SJSA1 (cell line): ENCODE measurements at regions not wholly inside any gene's neighbourhood (a gene's known extent, or its start where the extent isn't known, plus 50 kb on each side); places are given as distances from the start of the nearest gene placed in this dataset.

Source experiments
- DNase-seq, 2 experiments: peaks; one replicate each; pipeline ENCODE4 v3.0.0-alpha.2; 2015 to 2020; ENCODE audit warnings: low spot score in 2 of 2, low read depth in 1 of 2
- H3K27ac ChIP-seq: fragments of 250-450 bp; sonication (Bioruptor Pico); 2 replicates; pipeline ENCODE4 v1.5.1; 2020; ENCODE audit warnings: mild to moderate bottlenecking, moderate library complexity
- H3K27me3 ChIP-seq: fragments of 250-450 bp; sonication (Bioruptor Pico); replicated peaks from 2 replicates; pipeline ENCODE4 v1.5.1; 2020; ENCODE audit warnings: mild to moderate bottlenecking, moderate library complexity
- H3K36me3 ChIP-seq: fragments of 250-450 bp; sonication (Bioruptor Pico); 2 replicates; pipeline ENCODE4 v1.5.1; 2020; ENCODE audit warnings: mild to moderate bottlenecking
- H3K4me1 ChIP-seq: fragments of 250-450 bp; sonication (Bioruptor Pico); replicated peaks from 2 replicates; pipeline ENCODE4 v1.6.1; 2021; ENCODE audit warnings: mild to moderate bottlenecking
- H3K4me3 ChIP-seq: fragments of 250-450 bp; sonication (Bioruptor Pico); 2 replicates; pipeline ENCODE4 v1.5.1; 2020; ENCODE audit warnings: mild to moderate bottlenecking
- H3K9me3 ChIP-seq: fragments of 250-450 bp; sonication (Bioruptor Pico); replicated peaks from 2 replicates; pipeline ENCODE4 v1.5.1; 2020; ENCODE audit warnings: mild to moderate bottlenecking

DNA sequence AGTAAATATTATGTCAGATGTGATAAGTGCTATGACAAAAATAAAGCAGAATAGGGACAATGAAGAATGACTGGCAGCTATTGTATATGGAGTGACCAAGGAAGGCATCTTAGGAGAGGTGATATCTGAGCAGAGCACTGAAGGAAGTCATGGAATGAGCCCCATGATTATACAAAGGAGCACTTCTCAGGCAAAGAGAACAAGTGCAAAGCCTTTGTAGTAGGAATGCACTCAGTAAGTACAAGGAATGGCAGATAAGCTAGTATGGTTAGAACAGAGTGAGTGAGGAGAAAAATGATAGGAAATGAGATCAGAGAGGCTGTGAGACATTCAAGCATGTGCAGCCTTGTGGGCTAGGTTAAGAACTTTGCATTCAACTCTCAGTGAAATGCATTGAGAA is 214.8 kb downstream of the LURAP1L start:
- no peak overlapping the region for H3K27ac ChIP-seq

DNA sequence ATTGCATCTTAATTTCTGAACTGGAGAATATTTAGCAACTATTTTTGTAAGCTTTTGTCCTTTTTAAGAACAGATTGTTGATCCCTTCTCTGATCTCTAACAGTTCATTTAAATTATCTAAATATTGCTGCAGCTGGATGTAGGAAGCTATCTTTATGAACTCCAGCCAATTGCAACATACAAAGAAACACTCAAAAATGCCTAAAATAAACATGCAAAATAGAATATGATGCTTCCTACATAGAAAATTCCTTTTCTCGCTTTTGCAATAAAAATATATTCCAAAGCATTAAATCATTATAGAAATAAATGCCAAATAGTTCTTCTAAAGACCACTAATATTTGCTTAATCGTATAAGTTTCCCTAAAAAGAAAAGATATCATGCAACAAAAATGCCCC is 218.6 kb downstream of the LURAP1L start:
- Histone ChIP-seq H3K4me3 (no peak overlapping the region), H3K27ac (no peak overlapping the region), H3K27me3 (no peaks in the 10 kb centered on the region), H3K36me3 (no peaks in the 10 kb centered on the region), H3K4me1 (no peaks in the 10 kb centered on the region), H3K9me3 (no peaks in the 10 kb centered on the region)
- no peak for DNase-seq

More for the DNA sequence above, 214.8 kb downstream of the LURAP1L start:
- H3K27me3 ChIP-seq, result no peaks in the 10 kb centered on the region
- no peaks in the 10 kb centered on the region for H3K36me3 ChIP-seq
- DNase-seq, result no peak
- H3K4me1 ChIP-seq, result no peaks in the 10 kb centered on the region
- H3K4me3 ChIP-seq, result no peak overlapping the region
- no peaks in the 10 kb centered on the region for H3K9me3 ChIP-seq

DNA sequence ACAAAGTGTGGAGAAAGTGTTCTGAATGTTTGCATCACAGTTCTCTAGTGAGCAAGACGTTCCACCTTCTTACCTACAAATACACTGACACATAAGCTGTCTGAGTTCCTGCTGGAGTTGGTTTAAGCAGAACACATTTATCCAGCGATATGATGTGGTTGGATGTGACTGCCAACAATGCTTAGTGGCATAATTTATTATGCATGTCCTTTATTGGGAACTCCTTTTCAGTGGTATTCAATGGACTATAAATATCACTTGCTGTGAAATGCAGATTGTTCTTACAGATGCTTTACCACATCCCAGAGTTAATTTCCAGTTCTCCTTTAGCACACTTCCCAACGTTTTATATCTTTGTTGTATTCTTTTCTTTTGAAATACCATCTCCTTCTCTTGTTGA is 222.2 kb downstream of the LURAP1L start:
- H3K4me3 ChIP-seq, result no peak overlapping the region
- no peak for DNase-seq
- H3K36me3 ChIP-seq, result no peaks in the 10 kb centered on the region
- H3K27ac ChIP-seq, result no peak overlapping the region
- no peaks in the 10 kb centered on the region for H3K27me3 ChIP-seq
- no peaks in the 10 kb centered on the region for H3K9me3 ChIP-seq
- no peaks in the 10 kb centered on the region for H3K4me1 ChIP-seq

DNA sequence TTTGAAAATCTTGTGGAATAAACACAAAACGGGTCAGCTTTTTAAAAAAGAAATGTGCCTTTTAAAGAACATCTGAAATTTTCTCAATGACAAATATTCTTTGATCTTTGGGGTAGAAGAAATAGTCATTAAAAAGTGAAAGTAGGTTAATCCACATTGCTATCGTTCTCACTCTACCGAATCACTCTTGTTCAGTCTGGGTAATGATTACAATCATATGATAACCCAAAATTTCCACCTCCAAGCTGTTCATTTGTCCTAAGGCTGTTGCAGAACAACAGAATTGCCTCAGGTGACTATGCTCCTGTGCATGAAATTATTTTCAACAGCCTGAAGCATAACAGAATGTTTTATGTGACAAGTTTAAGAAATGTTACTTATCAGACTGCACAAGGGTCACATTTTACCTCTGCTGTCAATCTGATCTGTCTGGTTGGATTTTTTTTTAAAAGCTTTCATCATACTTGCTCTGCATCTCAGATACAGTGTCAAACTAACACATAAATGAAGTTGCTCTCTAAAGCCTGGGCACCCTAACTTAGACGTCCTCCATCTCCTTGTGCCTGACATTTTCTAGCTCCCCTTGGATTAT is 227.3 kb downstream of the LURAP1L start:
- DNase-seq, result no peak
- Histone ChIP-seq H3K4me3 (no peak overlapping the region), H3K36me3 (no peaks in the 10 kb centered on the region), H3K4me1 (no peaks in the 10 kb centered on the region), H3K27me3 (no peaks in the 10 kb centered on the region), H3K9me3 (no peaks in the 10 kb centered on the region), H3K27ac (no peak overlapping the region)

DNA sequence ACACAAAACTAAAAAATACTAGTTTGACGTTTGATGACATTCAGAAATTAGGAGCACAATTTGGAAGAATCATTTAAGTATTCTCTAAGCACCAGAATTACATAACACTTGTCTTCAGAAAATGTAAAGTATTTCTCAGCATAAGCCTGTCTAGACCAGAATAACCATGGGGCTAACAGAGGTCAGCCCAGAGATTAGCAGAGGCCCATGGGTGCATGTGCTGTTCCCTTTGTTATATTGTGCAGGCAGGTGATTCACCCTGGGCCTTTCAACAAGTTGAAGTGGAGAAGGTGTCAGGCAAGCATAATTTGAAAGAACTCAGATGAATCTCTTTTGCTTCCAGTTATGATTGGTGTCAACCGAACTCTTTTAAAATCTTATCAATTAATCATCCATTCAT is 227.9 kb downstream of the LURAP1L start:
- Histone ChIP-seq H3K9me3 (no peaks in the 10 kb centered on the region), H3K4me3 (no peak overlapping the region), H3K27me3 (no peaks in the 10 kb centered on the region), H3K4me1 (no peaks in the 10 kb centered on the region), H3K27ac (no peak overlapping the region), H3K36me3 (no peaks in the 10 kb centered on the region)
- no peak for DNase-seq

DNA sequence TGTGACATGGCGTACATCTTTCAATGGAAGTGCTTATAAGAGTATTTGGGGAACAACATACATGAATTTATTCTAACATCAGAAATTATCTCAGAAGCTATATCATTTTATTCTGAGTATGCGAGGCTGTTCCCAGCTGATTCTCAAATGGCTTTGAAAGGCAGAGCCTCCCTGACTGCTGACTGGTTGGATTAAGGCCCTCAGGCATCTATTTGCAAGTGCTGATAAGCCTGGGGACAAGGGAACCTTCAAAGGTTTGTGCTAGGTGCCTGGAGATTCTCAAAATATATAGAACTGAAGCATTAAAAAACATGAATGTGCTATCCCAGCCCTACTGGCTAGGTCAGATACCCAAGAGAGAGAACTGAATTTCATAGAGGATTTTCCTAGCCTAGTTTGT is 235.1 kb downstream of the LURAP1L start:
- H3K9me3 ChIP-seq, result no peaks in the 10 kb centered on the region
- H3K27me3 ChIP-seq, result no peaks in the 10 kb centered on the region
- H3K4me1 ChIP-seq, result no peaks in the 10 kb centered on the region
- no peak overlapping the region for H3K27ac ChIP-seq
- no peak overlapping the region for H3K4me3 ChIP-seq
- H3K36me3 ChIP-seq, result no peaks in the 10 kb centered on the region
- no peak for DNase-seq

DNA sequence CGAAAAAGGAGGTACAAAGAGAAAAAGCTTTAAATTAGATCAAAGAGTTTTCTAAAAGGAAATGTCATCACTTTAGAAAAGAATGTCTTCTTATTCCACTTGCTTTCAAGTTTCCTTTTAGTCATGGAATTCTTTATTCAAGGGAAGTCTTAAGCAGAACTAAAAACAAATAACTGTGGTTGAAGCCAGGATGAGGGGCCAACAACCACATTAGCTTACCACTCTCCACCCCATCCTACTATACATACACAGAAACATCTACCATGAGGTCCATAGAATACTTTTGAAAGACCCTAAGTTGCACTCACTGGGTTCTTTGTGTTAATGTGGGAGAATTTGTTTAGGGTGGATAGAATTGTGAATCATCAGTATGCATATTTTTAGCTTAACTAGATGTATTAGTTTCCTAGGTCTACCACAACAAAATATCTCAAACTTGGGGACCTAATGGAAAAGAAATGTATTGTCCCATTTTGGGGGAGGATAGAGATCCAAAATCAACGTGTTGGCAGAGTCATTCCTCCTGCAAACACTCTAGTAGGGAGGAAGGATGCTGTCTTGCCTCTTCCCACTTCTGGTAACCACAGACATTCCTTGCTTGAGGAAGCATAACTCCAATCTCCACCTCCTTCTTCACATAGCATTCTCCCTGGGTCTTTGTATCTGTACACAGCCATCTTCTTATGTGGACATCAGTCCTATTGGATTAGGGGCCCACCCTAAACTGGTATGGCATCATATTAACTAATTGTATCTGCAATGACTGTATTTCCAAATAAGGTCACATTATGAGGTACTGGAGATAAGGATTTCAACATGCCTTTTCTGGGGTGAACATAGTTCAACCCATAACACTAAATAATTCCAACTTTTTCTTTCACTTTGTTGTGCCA is 239.4 kb downstream of the LURAP1L start:
- no peaks in the 10 kb centered on the region for H3K9me3 ChIP-seq
- no peak overlapping the region for H3K27ac ChIP-seq
- no peaks in the 10 kb centered on the region for H3K4me1 ChIP-seq
- DNase-seq, result peak in 1 of 2 experiments; percentile 1
- H3K4me3 ChIP-seq, result no peak overlapping the region
- H3K36me3 ChIP-seq, result no peaks in the 10 kb centered on the region
- no peaks in the 10 kb centered on the region for H3K27me3 ChIP-seq

DNA sequence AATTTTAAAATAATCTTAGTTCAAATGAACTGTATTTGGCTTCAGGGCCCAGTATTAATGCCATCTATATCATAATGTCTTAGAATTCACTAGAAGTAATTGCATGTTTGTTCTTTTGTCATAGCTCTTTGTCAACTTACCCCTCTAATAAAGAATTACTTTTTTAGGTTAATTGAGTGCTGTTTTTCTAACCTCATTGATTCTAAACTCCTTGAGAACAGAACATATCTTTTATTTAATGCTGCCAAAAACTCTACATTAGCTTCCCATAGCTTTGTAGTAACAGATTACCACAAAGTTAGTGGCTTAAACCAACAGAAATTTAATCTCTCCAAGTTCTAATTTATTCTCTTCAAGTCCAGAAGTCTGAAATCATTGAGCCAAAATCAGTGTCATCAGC is 242.4 kb downstream of the LURAP1L start:
- no peaks in the 10 kb centered on the region for H3K9me3 ChIP-seq
- no peak for DNase-seq
- no peaks in the 10 kb centered on the region for H3K4me1 ChIP-seq

DNA sequence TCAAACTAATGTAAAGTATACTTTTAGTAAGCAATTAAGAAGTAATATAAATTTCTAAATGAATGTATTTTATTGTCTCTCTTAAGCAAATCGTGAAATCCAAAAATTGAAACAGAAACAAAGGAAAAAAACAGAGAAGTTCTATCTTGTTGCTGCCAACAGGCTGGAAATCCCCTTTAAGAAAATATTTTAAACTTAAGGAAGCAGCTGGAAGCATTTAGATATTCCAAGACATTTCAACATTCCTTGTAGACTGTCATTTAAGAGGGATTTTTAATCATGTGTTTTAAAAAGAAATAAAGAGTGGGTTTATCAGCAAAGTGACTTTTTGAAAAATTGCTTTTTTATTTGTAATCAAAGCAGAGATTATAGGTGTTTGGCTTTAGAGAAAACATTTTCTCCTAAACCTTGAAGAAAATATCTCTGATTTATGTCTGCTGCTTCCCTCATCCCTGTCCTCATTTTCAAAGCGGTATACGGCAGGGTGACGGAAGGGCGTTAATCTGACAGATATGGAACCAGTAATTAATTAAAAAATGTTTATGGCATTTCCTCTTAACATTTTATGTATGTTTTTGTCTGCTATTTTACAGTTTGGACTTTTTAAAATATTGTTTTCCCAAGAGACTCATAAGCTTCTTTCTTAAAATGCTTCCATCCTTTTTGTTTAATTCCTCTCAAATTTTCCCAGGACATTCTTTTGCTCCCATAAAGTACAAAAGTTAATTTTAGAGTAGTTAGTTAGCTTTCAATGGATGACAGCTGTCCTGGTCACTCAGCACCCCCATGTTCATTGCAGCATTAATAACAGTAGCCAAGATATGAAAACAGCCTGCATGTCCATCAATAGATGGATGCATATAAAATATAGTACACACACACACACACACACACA is 245.6 kb downstream of the LURAP1L start:
- no peak for DNase-seq
- Histone ChIP-seq H3K36me3 (no peaks in the 10 kb centered on the region), H3K27ac (no peak overlapping the region)

More for the DNA sequence above, 242.4 kb downstream of the LURAP1L start:
- no peak overlapping the region for H3K4me3 ChIP-seq
- H3K36me3 ChIP-seq, result no peaks in the 10 kb centered on the region
- H3K27me3 ChIP-seq, result no peaks in the 10 kb centered on the region
- no peak overlapping the region for H3K27ac ChIP-seq

DNA sequence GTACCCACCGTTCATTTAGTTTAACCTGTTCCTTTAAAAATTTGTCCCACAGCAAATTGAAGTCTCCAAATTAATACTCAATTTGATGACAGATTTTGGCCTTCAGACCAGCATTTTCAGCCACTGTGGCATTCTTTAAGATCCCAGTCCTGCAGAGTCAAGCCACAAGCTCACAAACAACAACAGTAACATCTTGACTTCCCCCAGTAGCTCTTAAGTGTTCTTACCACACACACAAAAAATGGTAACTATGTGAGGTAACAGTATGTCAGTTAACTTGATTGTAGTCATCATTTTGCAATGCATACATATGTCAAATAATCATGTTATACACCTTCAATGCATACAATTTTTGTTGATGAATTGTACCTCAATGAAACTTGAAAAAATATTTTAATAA is 247.9 kb downstream of the LURAP1L start:
- H3K4me1 ChIP-seq, result no peaks in the 10 kb centered on the region
- H3K4me3 ChIP-seq, result no peak overlapping the region
- no peaks in the 10 kb centered on the region for H3K36me3 ChIP-seq
- H3K27me3 ChIP-seq, result no peaks in the 10 kb centered on the region
- DNase-seq, result no peak
- no peaks in the 10 kb centered on the region for H3K9me3 ChIP-seq
- H3K27ac ChIP-seq, result no peak overlapping the region

More for the DNA sequence above, 245.6 kb downstream of the LURAP1L start:
- H3K4me1 ChIP-seq, result no peaks in the 10 kb centered on the region
- no peaks in the 10 kb centered on the region for H3K9me3 ChIP-seq
- no peaks in the 10 kb centered on the region for H3K27me3 ChIP-seq
- H3K4me3 ChIP-seq, result no peak overlapping the region

DNA sequence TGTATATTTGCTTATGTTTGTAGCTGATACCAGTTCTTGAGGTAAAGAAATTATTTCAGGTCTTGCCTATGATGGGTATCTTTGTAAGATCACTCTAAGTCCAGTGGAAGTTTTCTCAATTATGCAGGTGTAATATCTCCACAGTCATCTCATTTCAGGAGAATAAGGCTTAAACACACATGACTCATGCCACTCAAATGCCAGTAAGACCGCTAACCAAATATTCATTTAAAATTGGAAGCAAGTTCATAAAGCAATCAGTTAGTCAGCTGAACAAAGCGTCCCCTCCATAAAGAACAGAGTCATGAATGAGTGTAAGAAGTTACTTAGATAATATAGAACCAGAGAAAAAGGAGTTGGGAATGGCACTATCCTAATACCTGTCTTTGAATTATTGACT is 248.7 kb downstream of the LURAP1L start:
- H3K27me3 ChIP-seq, result no peaks in the 10 kb centered on the region
- H3K36me3 ChIP-seq, result no peaks in the 10 kb centered on the region
- no peak overlapping the region for H3K27ac ChIP-seq
- no peaks in the 10 kb centered on the region for H3K4me1 ChIP-seq
- no peak for DNase-seq
- no peak overlapping the region for H3K4me3 ChIP-seq
- H3K9me3 ChIP-seq, result no peaks in the 10 kb centered on the region

DNA sequence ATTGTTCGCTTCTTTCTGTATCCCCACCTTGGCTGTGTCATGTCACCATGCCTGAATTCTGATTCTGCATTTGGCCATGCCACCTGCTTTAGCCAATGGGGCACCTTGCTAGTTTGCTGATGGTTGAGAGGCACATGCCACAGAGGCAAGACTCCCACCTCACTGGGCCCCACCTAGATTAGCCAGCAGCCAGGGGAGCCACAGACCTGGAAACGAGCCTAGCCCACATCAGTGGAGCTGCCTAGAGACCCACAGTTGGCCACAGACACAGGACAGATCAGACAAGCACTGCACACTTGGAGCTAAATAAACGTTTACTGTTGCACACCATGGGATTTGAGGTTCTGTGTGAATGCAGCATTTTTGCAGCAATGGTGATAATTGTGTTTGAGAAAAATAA is 252.1 kb downstream of the LURAP1L start:
- DNase-seq, result no peak
- Histone ChIP-seq H3K27ac (no peak overlapping the region), H3K36me3 (no peaks in the 10 kb centered on the region), H3K27me3 (no peaks in the 10 kb centered on the region), H3K4me3 (no peak overlapping the region), H3K4me1 (no peaks in the 10 kb centered on the region), H3K9me3 (no peaks in the 10 kb centered on the region)

DNA sequence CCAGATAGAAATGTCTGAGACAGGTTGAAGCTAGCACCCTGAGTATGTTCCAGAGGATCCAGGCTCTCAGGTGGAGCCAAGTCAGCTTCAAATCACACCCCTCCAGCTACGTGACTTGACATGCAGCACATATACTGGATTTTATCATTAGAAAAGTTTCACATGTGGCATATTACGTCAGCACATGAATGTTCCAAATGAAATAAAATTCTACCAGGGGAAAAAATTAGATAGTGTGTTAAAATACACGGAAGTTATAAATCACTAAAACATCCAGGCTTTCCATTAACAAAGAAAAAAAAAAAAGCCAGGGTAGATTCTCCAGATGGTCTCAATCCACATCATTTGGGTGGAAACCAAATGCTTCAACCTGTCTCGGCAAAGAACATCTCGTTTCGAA is 251.6 kb downstream of the MPDZ start:
- H3K4me3 ChIP-seq, result no peak overlapping the region
- no peak for DNase-seq
- no peaks in the 10 kb centered on the region for H3K9me3 ChIP-seq

DNA sequence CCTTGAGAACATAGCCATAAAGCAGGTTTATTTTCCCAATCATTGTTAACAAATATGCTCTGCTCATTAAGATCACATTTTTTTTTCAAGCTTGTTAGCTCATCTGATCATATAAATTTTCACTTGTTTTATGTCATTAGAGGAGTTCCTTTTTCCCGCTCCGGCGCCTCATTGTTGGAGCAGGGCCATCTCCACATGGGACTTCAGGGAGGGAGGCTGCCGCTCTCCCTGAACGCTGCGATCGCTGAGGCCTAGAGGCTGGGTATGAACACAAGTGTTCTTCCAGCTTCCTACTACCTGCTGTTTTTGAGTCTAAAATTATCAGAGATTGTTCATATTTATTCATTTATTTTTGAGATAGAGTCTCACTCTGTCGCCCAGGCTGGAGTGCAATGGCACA is 246.9 kb downstream of the MPDZ start:
- no peaks in the 10 kb centered on the region for H3K36me3 ChIP-seq

More for the DNA sequence above, 251.6 kb downstream of the MPDZ start:
- H3K36me3 ChIP-seq, result no peaks in the 10 kb centered on the region
- no peaks in the 10 kb centered on the region for H3K4me1 ChIP-seq
- H3K27ac ChIP-seq, result no peak overlapping the region
- H3K27me3 ChIP-seq, result no peaks in the 10 kb centered on the region

More for the DNA sequence above, 246.9 kb downstream of the MPDZ start:
- no peak for DNase-seq
- Histone ChIP-seq H3K4me1 (no peaks in the 10 kb centered on the region), H3K27ac (no peak overlapping the region), H3K4me3 (no peak overlapping the region), H3K27me3 (no peaks in the 10 kb centered on the region), H3K9me3 (no peaks in the 10 kb centered on the region)
